Colonic mucosa (tissue), 4 donors: ENCODE measurements at regions not wholly inside any gene's neighbourhood (a gene's known extent, or its start where the extent isn't known, plus 50 kb on each side); places are given as distances from the start of the nearest gene placed in this dataset.

Experiments
- DNase-seq: peaks from one replicate; pipeline ENCODE4 v3.0.0-alpha.2; 2020
- H3K27ac ChIP-seq: fragments of 200-600 bp; one replicate; pipeline ENCODE4 v1.8.0; 2021
- H3K27me3 ChIP-seq: fragments of 200-600 bp; one replicate; pipeline ENCODE4 v1.8.0; 2021
- H3K36me3 ChIP-seq: fragments of 200-600 bp; one replicate; pipeline ENCODE4 v1.8.0; 2021
- H3K4me1 ChIP-seq: fragments of 200-600 bp; one replicate; pipeline ENCODE4 v1.8.0; 2021; ENCODE audit warnings: mild to moderate bottlenecking
- H3K4me3 ChIP-seq: fragments of 200-600 bp; one replicate; pipeline ENCODE4 v1.8.0; 2021
- H3K9ac ChIP-seq, 2 donors: one replicate each; pipeline ENCODE4 v1.7.0; 2013; ENCODE audit warnings: control low read depth in 2 of 2, low read depth in 2 of 2, low read length in 2 of 2
- H3K9me3 ChIP-seq: fragments of 200-600 bp; one replicate; pipeline ENCODE4 v1.8.0; 2021
- intact Hi-C: fragments of 100-400 bp; cut with DNase I; formaldehyde crosslinking; loops from one replicate; pipeline ENCODE4 v1.14.1; 2022
- TF ChIP-seq, protein P1 (sequence below): fragments of 200-600 bp; IDR thresholded peaks from one replicate; pipeline ENCODE4 v1.8.0; 2022; ENCODE audit warnings: antibody characterized with exemption, mild to moderate bottlenecking
- donor health status: healthy.
- donor health status: DM: no; HTN: no; CAD: no.
- donor health status: DM: no; HTN: no; CAD: no.

GRCh38 chrX:109873574-109873973 lies 129.3 kb upstream of the TMEM164 start:
- no peaks in the 10 kb centered on the region for H3K9me3 ChIP-seq
- H3K4me3 ChIP-seq: no peak overlapping the region
- H3K9ac ChIP-seq: no peak overlapping the region
- no peak overlapping the region for H3K27ac ChIP-seq
- TF ChIP-seq, protein P1, sequence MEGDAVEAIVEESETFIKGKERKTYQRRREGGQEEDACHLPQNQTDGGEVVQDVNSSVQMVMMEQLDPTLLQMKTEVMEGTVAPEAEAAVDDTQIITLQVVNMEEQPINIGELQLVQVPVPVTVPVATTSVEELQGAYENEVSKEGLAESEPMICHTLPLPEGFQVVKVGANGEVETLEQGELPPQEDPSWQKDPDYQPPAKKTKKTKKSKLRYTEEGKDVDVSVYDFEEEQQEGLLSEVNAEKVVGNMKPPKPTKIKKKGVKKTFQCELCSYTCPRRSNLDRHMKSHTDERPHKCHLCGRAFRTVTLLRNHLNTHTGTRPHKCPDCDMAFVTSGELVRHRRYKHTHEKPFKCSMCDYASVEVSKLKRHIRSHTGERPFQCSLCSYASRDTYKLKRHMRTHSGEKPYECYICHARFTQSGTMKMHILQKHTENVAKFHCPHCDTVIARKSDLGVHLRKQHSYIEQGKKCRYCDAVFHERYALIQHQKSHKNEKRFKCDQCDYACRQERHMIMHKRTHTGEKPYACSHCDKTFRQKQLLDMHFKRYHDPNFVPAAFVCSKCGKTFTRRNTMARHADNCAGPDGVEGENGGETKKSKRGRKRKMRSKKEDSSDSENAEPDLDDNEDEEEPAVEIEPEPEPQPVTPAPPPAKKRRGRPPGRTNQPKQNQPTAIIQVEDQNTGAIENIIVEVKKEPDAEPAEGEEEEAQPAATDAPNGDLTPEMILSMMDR: no peak
- H3K4me1 ChIP-seq: no peaks in the 10 kb centered on the region
- no peak for DNase-seq
- intact Hi-C loops: no loop called here
- no peaks in the 10 kb centered on the region for H3K36me3 ChIP-seq
- H3K27me3 ChIP-seq: no peaks in the 10 kb centered on the region

DNA sequence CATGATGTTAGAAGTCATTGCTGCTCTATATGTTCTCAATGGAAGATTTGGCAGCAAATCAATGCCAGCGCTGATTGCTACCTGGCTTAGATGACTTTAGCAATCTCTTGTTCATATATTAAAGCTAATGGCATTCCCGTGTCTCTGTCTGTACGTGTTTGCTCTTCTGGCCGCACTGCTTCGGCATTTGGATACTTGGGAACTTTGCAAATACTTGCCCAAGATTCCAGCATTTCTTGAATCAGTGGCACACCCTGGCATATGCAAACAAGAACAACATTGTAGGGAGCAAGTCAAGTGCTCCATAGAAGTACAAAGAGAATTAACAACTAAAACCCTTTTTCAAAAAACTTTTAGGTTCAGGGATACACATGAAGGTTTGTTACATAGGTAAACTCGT lies 128.9 kb upstream of the TMEM164 start:
- no peak overlapping the region for H3K4me3 ChIP-seq
- H3K9me3 ChIP-seq: no peaks in the 10 kb centered on the region
- no peaks in the 10 kb centered on the region for H3K36me3 ChIP-seq
- DNase-seq: no peak
- H3K9ac ChIP-seq: no peak overlapping the region
- no peaks in the 10 kb centered on the region for H3K27me3 ChIP-seq
- intact Hi-C loops: no loop called here
- no peak overlapping the region for H3K27ac ChIP-seq
- TF ChIP-seq, protein P1: no peak
- no peaks in the 10 kb centered on the region for H3K4me1 ChIP-seq

- H3K9me3 ChIP-seq: no peaks in the 10 kb centered on the region
- H3K9ac ChIP-seq: no peak overlapping the region
- TF ChIP-seq, protein P1: no peak
- H3K27ac ChIP-seq: no peak overlapping the region
- no peaks in the 10 kb centered on the region for H3K4me1 ChIP-seq
- H3K27me3 ChIP-seq: no peaks in the 10 kb centered on the region
- H3K4me3 ChIP-seq: no peak overlapping the region
- no peaks in the 10 kb centered on the region for H3K36me3 ChIP-seq
- no peak for DNase-seq
- intact Hi-C loops: no loop called here
These were observed 128.4 kb upstream of the TMEM164 start for GRCh38 chrX:109874548-109874947.

GRCh38 chrX:109875831-109876230 lies 127.1 kb upstream of the TMEM164 start:
- Histone ChIP-seq H3K4me1 (no peaks in the 10 kb centered on the region), H3K4me3 (no peak overlapping the region), H3K9me3 (no peaks in the 10 kb centered on the region), H3K27ac (no peak overlapping the region), H3K27me3 (no peaks in the 10 kb centered on the region), H3K9ac (no peak overlapping the region), H3K36me3 (no peaks in the 10 kb centered on the region)
- DNase-seq: no peak
- intact Hi-C loops: no loop called here
- TF ChIP-seq, protein P1: no peak

GRCh38 chrX:109878236-109878635 lies 124.7 kb upstream of the TMEM164 start:
- DNase-seq: no peak
- Histone ChIP-seq H3K27ac (no peak overlapping the region), H3K9ac (no peak overlapping the region), H3K27me3 (no peaks in the 10 kb centered on the region), H3K4me3 (no peak overlapping the region), H3K36me3 (no peaks in the 10 kb centered on the region), H3K4me1 (no peaks in the 10 kb centered on the region), H3K9me3 (no peaks in the 10 kb centered on the region)
- intact Hi-C loops: no loop called here
- TF ChIP-seq, protein P1: no peak

DNA sequence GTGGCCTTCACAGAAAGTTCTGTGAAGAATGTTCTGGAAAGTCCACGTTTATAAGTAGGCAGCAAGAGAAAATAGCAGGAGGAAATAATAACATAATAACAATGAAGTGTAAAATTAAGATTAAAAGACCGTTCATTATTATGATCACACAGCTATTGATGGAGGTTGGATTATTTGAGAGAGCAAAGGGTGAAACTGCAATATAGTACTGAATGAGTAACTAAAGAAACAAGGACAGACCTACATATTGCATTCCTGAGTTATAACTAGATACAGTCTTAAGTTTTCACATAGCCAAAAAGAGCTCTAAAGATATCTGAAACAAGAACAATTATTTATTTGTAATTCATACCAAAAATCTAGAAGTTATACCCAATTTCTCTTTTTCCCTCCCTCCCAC lies 122.9 kb upstream of the TMEM164 start:
- Histone ChIP-seq H3K36me3 (no peaks in the 10 kb centered on the region), H3K27ac (no peak overlapping the region), H3K4me3 (no peak overlapping the region), H3K4me1 (no peaks in the 10 kb centered on the region), H3K27me3 (no peaks in the 10 kb centered on the region), H3K9ac (no peak overlapping the region), H3K9me3 (no peaks in the 10 kb centered on the region)
- TF ChIP-seq, protein P1: no peak
- intact Hi-C loops: loop anchor here (10.0 kb wide), 2 partner anchors 165 to 395 kb away; partner anchors contain the start of gene GUCY2F
- no peak for DNase-seq
